GM12878 (cell line): ENCODE measurements at regions not wholly inside any gene's neighbourhood (a gene's known extent, or its start where the extent isn't known, plus 50 kb on each side); places are given as distances from the start of the nearest gene placed in this dataset.

Experiments
- ATAC-seq: fragments of 200-7000 bp; cut with Tn5 transposase; 3 replicates; pipeline ENCODE4 v1.9.1; 2020; ENCODE audit warnings: mild to moderate bottlenecking, moderate library complexity
- BruUV-seq: library from RNA; stranded (reverse); fragments of 400-500 nt; replicated peaks from 2 replicates; lab custom pipeline; 2021; lab: Mats Ljungman, UMichigan
- CTCF ChIA-PET: fragments of 300-600 bp; sonication (Branson Sonifier 250); formaldehyde crosslinking; extraction: SDS; loops from one replicate; lab custom pipeline; 2021; ENCODE audit warnings: inconsistent platforms; lab: Yijun Ruan, JAX
- POLR2A ChIA-PET: fragments of 350-600 bp; formaldehyde crosslinking; extraction: SDS; loops from one replicate; lab custom pipeline; 2021; ENCODE audit warnings: inconsistent platforms; lab: Charles Lee
- RAD21 ChIA-PET: fragments of 300-600 bp; sonication (Branson Sonifier 250); formaldehyde crosslinking; loops from one replicate; lab custom pipeline; 2023; ENCODE audit warnings: antibody characterized with exemption; ENCODE audit not compliant: unreplicated experiment; lab: Charles Lee
- SMC1A ChIA-PET: fragments of 300-600 bp; sonication (Branson Sonifier 250); formaldehyde crosslinking; loops from one replicate; lab custom pipeline; 2023; ENCODE audit not compliant: unreplicated experiment, uncharacterized antibody; lab: Charles Lee
- DNase-seq: peaks from one replicate; pipeline ENCODE4 v3.0.0-alpha.2; 2011; ENCODE audit warnings: low read depth, low spot score
- FAIRE-seq: peaks from 3 replicates; lab custom pipeline; 2011; peaks lifted over from hg19 to GRCh38; lab: Jason Lieb, UNC
- H2AFZ ChIP-seq: 2 replicates; pipeline ENCODE4 v1.6.0; 2011; ENCODE audit warnings: low read depth, low read length, control low read depth; ENCODE audit not compliant: control insufficient read depth
- H3K27ac ChIP-seq: 2 replicates; pipeline ENCODE4 v1.5.1; 2011; ENCODE audit warnings: control low read depth; ENCODE audit not compliant: control insufficient read depth, insufficient read depth
- H3K27me3 ChIP-seq, 2 experiments: replicated peaks in 1 of 2; 2 replicates each; pipeline versions ENCODE4 v1.6.0 to v1.6.1; 2011; ENCODE audit warnings: low read length in 1 of 2; ENCODE audit not compliant: control insufficient read depth in 2 of 2, insufficient read depth in 2 of 2
- H3K36me3 ChIP-seq, 2 experiments: 2 replicates each; pipeline ENCODE4 v1.5.1; 2011; ENCODE audit warnings: low read length in 1 of 2; ENCODE audit not compliant: control insufficient read depth in 2 of 2, insufficient read depth in 2 of 2
- H3K4me1 ChIP-seq: 2 replicates; pipeline ENCODE4 v1.6.1; 2011; ENCODE audit warnings: mild to moderate bottlenecking, low read length, moderate library complexity, mixed read lengths; ENCODE audit not compliant: control insufficient read depth, insufficient read depth
- H3K4me2 ChIP-seq: 2 replicates; pipeline ENCODE4 v1.6.0; 2011; ENCODE audit warnings: control low read depth; ENCODE audit not compliant: control insufficient read depth, insufficient read depth
- H3K4me3 ChIP-seq: fragments of 200-600 bp; sonication (generic); 2 replicates; pipeline ENCODE4 v1.5.1; 2016
- H3K79me2 ChIP-seq: 2 replicates; pipeline ENCODE4 v1.6.0; 2011; ENCODE audit warnings: low read length; ENCODE audit not compliant: control insufficient read depth, insufficient read depth
- H3K9ac ChIP-seq: 2 replicates; pipeline ENCODE4 v1.8.0; 2011; ENCODE audit warnings: low read length, control low read depth, mixed read lengths; ENCODE audit not compliant: control insufficient read depth, insufficient read depth
- H3K9me3 ChIP-seq: replicated peaks from 3 replicates; pipeline ENCODE4 v1.5.1; 2011; ENCODE audit warnings: mild to moderate bottlenecking, low read length; ENCODE audit not compliant: control insufficient read depth, insufficient read depth
- H4K20me1 ChIP-seq: 2 replicates; pipeline ENCODE4 v1.6.0; 2011; ENCODE audit not compliant: control insufficient read depth, insufficient read depth
- CBFB ChIP-seq: IDR thresholded peaks from 2 replicates; pipeline ENCODE4 v1.6.1; 2016; ENCODE audit warnings: antibody characterized with exemption, low read depth
- ESRRA ChIP-seq: IDR thresholded peaks from 2 replicates; pipeline ENCODE4 v1.6.1; 2012; ENCODE audit warnings: mild to moderate bottlenecking, low read length, improper control_type of control experiment
- ETV6 ChIP-seq, 2 experiments: fragments of 450-650 bp in 1 of 2; IDR thresholded peaks in 1 of 2; conservative IDR thresholded peaks in 1 of 2; 2 replicates each; pipeline ENCODE4 v1.6.1; 2014; ENCODE audit warnings: antibody characterized with exemption in 1 of 2, borderline replicate concordance in 1 of 2, low read depth in 1 of 2, mild to moderate bottlenecking in 1 of 2, moderate library complexity in 1 of 2
- HCFC1 ChIP-seq: fragments of 150-350 bp; IDR thresholded peaks from 2 replicates; pipeline ENCODE4 v1.6.1; 2014; ENCODE audit warnings: low read length
- KDM1A ChIP-seq: fragments of 200-600 bp; sonication (generic); IDR thresholded peaks from 2 replicates; pipeline ENCODE4 v1.6.1; 2016; ENCODE audit warnings: borderline replicate concordance
- RAD21 ChIP-seq: IDR thresholded peaks from 2 replicates; pipeline ENCODE4 v1.6.1; 2011; ENCODE audit warnings: mild to moderate bottlenecking, low read depth, low read length, moderate library complexity; ENCODE audit not compliant: insufficient read depth
- SKIL ChIP-seq: fragments of 450-650 bp; IDR thresholded peaks from 2 replicates; pipeline ENCODE4 v1.6.1; 2017; ENCODE audit warnings: mild to moderate bottlenecking, low read depth, inconsistent platforms; ENCODE audit not compliant: poor library complexity, severe bottlenecking
- SPI1 ChIP-seq: IDR thresholded peaks from 2 replicates; pipeline ENCODE4 v1.6.1; 2011; ENCODE audit warnings: low read depth, mild to moderate bottlenecking, low read length, moderate library complexity, borderline replicate concordance; ENCODE audit not compliant: insufficient read depth
- SRF ChIP-seq, 2 experiments: IDR thresholded peaks; 2 replicates each; pipeline ENCODE4 v1.6.1; 2011; ENCODE audit warnings: low read depth in 2 of 2, low read length in 2 of 2, mild to moderate bottlenecking in 1 of 2, moderate library complexity in 1 of 2
- STAT3 ChIP-seq: IDR thresholded peaks from 2 replicates; pipeline ENCODE4 v1.6.1; 2011; ENCODE audit warnings: low read depth, low read length, improper control_type of control experiment
- USF2 ChIP-seq: IDR thresholded peaks from 2 replicates; pipeline ENCODE4 v1.6.1; 2011; ENCODE audit warnings: low read depth, low read length, improper control_type of control experiment, borderline replicate concordance
- whole genome bisulfite sequencing: methylation state at CpG from one replicate; pipeline ENCODE4 v1.1.6; 2016; ENCODE audit warnings: low lambda C conversion rate; ENCODE audit not compliant: insufficient replicate concordance, insufficient coverage; ENCODE audit errors: missing lambda C conversion rate; 5-methylcytosine and 5-hydroxymethylcytosine counted together
- in situ Hi-C: fragments of 300-500 bp; cut with MboI; formaldehyde crosslinking; loops from 9 replicates; pipeline ENCODE4 v1.14.3; 2018; ENCODE audit warnings: mixed read lengths
- intact Hi-C: fragments of 100-400 bp; cut with micrococcal nuclease; formaldehyde crosslinking; loops from one replicate; pipeline ENCODE4 v1.14.2; 2022; ENCODE audit not compliant: unreplicated experiment

GRCh38 chr10:113423981-113424721, 128.7 kb upstream of the HABP2 start:
- Histone ChIP-seq H3K4me2 (no peak overlapping the region), H3K27me3 (no peaks in the 10 kb centered on the region; a peak in 2 of 4 replicates), H3K9me3 (no peaks in the 10 kb centered on the region; the same call in 2 of the 3 replicates), H4K20me1 (no peaks in the 10 kb centered on the region; the same call in 1 of the 2 replicates), H3K4me3 (no peak overlapping the region), H3K4me1 (no peaks in the 10 kb centered on the region), H3K36me3 (no peaks in the 10 kb centered on the region), H2AFZ (no peak overlapping the region), H3K27ac (no peak overlapping the region), H3K9ac (no peak overlapping the region), H3K79me2 (no peaks in the 10 kb centered on the region)
- ChIA-PET SMC1A (no interaction called here), CTCF (no interaction called here), POLR2A (no interaction called here), RAD21 (no interaction called here)
- WGBS = 30% methylated on average over 14 of the region's 14 CpGs
- TF ChIP-seq ESRRA (no peak), ETV6 (conservative IDR thresholded peaks at IDR 0.05 in 1 of 2, IDR thresholded peaks at IDR 0.05 in 1 of 2; ENCODE audit: borderline replicate concordance in 1 of 2, low read depth in 1 of 2) (no peak), KDM1A (no peak), RAD21 (no peak), STAT3 (no peak), CBFB (no peak)
- no peak for ATAC-seq
- intact Hi-C loops = no loop called here
- DNase-seq = no peak
- FAIRE-seq = no peak
- no TSS peak for BruUV-seq
- in situ Hi-C loops = no loop called here

GRCh38 chr10:113425008-113425407, 127.8 kb upstream of the HABP2 start:
- WGBS = 18% methylated on average over 3 of the region's 3 CpGs
- DNase-seq (no peak), FAIRE-seq (no peak), ATAC-seq (no peak)
- no peak overlapping the region for H3K4me2 ChIP-seq
- no peaks in the 10 kb centered on the region for H3K4me1 ChIP-seq
- no peak overlapping the region for H3K9ac ChIP-seq
- RAD21 ChIA-PET = no interaction called here
- H3K4me3 ChIP-seq = no peak overlapping the region
- no peak overlapping the region for H2AFZ ChIP-seq
- intact Hi-C loops = no loop called here
- SMC1A ChIA-PET = no interaction called here
- CTCF ChIA-PET = no interaction called here
- no peaks in the 10 kb centered on the region; the same call in 1 of the 2 replicates for H4K20me1 ChIP-seq
- no peaks in the 10 kb centered on the region for H3K36me3 ChIP-seq
- no peaks in the 10 kb centered on the region; a peak in 2 of 4 replicates for H3K27me3 ChIP-seq
- POLR2A ChIA-PET = no interaction called here
- no TSS peak for BruUV-seq
- H3K79me2 ChIP-seq = no peaks in the 10 kb centered on the region
- no peaks in the 10 kb centered on the region; the same call in 2 of the 3 replicates for H3K9me3 ChIP-seq
- no peak overlapping the region for H3K27ac ChIP-seq
- in situ Hi-C loops = no loop called here
- TF ChIP-seq USF2 (no peak), HCFC1 (no peak), SPI1 (no peak), SRF (IDR thresholded peaks at IDR 0.05; ENCODE audit: low read depth in 2 of 2, low read length in 2 of 2) (no peak), SKIL (no peak), RAD21 (no peak)
